ENCODE measurements at regions not wholly inside any gene's neighbourhood (a gene's known extent, or its start where the extent isn't known, plus 50 kb on each side); places are given as distances from the start of the nearest gene placed in this dataset.

GRCh38 chr12:98179151-98179550 is 336.2 kb upstream of the TMPO start:
- DNase-seq (ENCODE audit: low read depth): no peak
- no peak for TF ChIP-seq CTCF (IDR thresholded peaks at IDR 0.05; ENCODE audit: control insufficient read depth, insufficient read depth, low read depth, low read length, missing control alignments)
- H3K4me3 ChIP-seq (ENCODE audit: control insufficient read depth, low read depth, low read length): no peak overlapping the region

- no peak for DNase-seq (ENCODE audit: low read depth)
- no peak overlapping the region for H3K4me3 ChIP-seq (ENCODE audit: control insufficient read depth, low read depth, low read length)
- no peak for TF ChIP-seq CTCF (IDR thresholded peaks at IDR 0.05; ENCODE audit: control insufficient read depth, insufficient read depth, low read depth, low read length, missing control alignments)
Observed at GRCh38 chr12:98180603-98181002, 334.8 kb upstream of the TMPO start.

- DNase-seq (ENCODE audit: low read depth): no peak
- TF ChIP-seq CTCF (IDR thresholded peaks at IDR 0.05; ENCODE audit: control insufficient read depth, insufficient read depth, low read depth, low read length, missing control alignments): no peak
Observed at GRCh38 chr12:98182821-98183220, 332.6 kb upstream of the TMPO start.

GRCh38 chr12:98185606-98186005 is 329.8 kb upstream of the TMPO start:
- no peak for TF ChIP-seq CTCF (IDR thresholded peaks at IDR 0.05; ENCODE audit: control insufficient read depth, insufficient read depth, low read depth, low read length, missing control alignments)
- no peak overlapping the region for H3K4me3 ChIP-seq (ENCODE audit: control insufficient read depth, low read depth, low read length)
- no peak for DNase-seq (ENCODE audit: low read depth)

More at GRCh38 chr12:98182821-98183220, 332.6 kb upstream of the TMPO start:
- H3K4me3 ChIP-seq (ENCODE audit: control insufficient read depth, low read depth, low read length): no peak overlapping the region

GRCh38 chr12:98188650-98189077 is 326.7 kb upstream of the TMPO start:
- DNase-seq (ENCODE audit: low read depth): no peak
- no peak overlapping the region for H3K4me3 ChIP-seq (ENCODE audit: control insufficient read depth, low read depth, low read length)
- no peak for TF ChIP-seq CTCF (IDR thresholded peaks at IDR 0.05; ENCODE audit: control insufficient read depth, insufficient read depth, low read depth, low read length, missing control alignments)

- no peak overlapping the region for H3K4me3 ChIP-seq (ENCODE audit: control insufficient read depth, low read depth, low read length)
- no peak for DNase-seq (ENCODE audit: low read depth)
- no peak for TF ChIP-seq CTCF (IDR thresholded peaks at IDR 0.05; ENCODE audit: control insufficient read depth, insufficient read depth, low read depth, low read length, missing control alignments)
Observed at GRCh38 chr12:98194591-98194990, 320.8 kb upstream of the TMPO start.
